ENCODE measurements at regions not wholly inside any gene's neighbourhood (a gene's known extent, or its start where the extent isn't known, plus 50 kb on each side); places are given as distances from the start of the nearest gene placed in this dataset.
A peak's percentile ranks its signal among the peaks of the same experiment; 100 is the strongest.

DNA sequence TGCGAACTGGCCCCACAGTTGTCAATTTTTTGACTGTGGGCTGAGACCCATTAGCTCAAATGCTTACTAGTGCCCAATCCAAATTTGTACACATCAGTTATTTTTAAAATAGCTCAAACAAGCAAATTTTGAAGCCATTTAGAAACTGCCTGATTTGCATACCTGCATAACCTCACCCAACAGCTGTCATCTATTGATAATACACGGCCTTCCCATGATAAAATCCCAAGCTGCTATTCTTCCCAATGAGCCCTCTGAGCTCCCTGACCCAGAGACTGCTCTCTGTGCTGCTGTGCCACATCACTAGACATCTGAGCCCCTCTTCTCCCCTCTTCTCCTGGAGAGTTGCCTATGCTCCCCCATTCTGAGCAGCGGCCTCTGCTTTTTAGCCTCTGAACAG lies 140.5 kb upstream of the EEF1E1 start:
- Histone ChIP-seq H2AFZ (peak overlapping the region; percentile 33; the same call in 1 of the 2 replicates), H3K9me2 (ENCODE audit: insufficient read depth) (no peaks in the 10 kb centered on the region), H3K79me2 (replicated peaks; ENCODE audit: insufficient read depth) (no peaks in the 10 kb centered on the region), H3K36me3 (ENCODE audit: insufficient read depth) (no peaks in the 10 kb centered on the region), H3K4me3 (no peak overlapping the region), H4K20me1 (replicated peaks; ENCODE audit: insufficient read depth) (no peaks in the 10 kb centered on the region), H3F3A (replicated peaks; ENCODE audit: low read depth) (no peaks in the 10 kb centered on the region), H3K4me2 (no peak overlapping the region), H3K27me3 (ENCODE audit: insufficient read depth) (no peaks in the 10 kb centered on the region), H3K4me1 (ENCODE audit: insufficient read depth) (peaks cover 7% of the 10 kb centered on the region), H3K27ac (ENCODE audit: low read depth) (no peak overlapping the region)
- ATAC-seq (no peak), DNase-seq (ENCODE audit: low spot score) (no peak)
- Mint-ChIP-seq H3K9me3 (no peaks in the 10 kb centered on the region), H3K36me3 (ENCODE audit: low read depth) (no peaks in the 10 kb centered on the region), H3K4me1 (peaks cover 16% of the 10 kb centered on the region), H3K27ac (no peak overlapping the region), H3K4me3 (no peak overlapping the region), H3K27me3 (ENCODE audit: insufficient read depth, low read depth, poor library complexity) (peaks cover 2% of the 10 kb centered on the region)
- TF ChIP-seq ETS1 (IDR thresholded peaks at IDR 0.05): no peak
- no peak for TF ChIP-seq EZH2phosphoT487 (IDR thresholded peaks at IDR 0.05; ENCODE audit: unreplicated experiment)
- TF ChIP-seq, protein P1, sequence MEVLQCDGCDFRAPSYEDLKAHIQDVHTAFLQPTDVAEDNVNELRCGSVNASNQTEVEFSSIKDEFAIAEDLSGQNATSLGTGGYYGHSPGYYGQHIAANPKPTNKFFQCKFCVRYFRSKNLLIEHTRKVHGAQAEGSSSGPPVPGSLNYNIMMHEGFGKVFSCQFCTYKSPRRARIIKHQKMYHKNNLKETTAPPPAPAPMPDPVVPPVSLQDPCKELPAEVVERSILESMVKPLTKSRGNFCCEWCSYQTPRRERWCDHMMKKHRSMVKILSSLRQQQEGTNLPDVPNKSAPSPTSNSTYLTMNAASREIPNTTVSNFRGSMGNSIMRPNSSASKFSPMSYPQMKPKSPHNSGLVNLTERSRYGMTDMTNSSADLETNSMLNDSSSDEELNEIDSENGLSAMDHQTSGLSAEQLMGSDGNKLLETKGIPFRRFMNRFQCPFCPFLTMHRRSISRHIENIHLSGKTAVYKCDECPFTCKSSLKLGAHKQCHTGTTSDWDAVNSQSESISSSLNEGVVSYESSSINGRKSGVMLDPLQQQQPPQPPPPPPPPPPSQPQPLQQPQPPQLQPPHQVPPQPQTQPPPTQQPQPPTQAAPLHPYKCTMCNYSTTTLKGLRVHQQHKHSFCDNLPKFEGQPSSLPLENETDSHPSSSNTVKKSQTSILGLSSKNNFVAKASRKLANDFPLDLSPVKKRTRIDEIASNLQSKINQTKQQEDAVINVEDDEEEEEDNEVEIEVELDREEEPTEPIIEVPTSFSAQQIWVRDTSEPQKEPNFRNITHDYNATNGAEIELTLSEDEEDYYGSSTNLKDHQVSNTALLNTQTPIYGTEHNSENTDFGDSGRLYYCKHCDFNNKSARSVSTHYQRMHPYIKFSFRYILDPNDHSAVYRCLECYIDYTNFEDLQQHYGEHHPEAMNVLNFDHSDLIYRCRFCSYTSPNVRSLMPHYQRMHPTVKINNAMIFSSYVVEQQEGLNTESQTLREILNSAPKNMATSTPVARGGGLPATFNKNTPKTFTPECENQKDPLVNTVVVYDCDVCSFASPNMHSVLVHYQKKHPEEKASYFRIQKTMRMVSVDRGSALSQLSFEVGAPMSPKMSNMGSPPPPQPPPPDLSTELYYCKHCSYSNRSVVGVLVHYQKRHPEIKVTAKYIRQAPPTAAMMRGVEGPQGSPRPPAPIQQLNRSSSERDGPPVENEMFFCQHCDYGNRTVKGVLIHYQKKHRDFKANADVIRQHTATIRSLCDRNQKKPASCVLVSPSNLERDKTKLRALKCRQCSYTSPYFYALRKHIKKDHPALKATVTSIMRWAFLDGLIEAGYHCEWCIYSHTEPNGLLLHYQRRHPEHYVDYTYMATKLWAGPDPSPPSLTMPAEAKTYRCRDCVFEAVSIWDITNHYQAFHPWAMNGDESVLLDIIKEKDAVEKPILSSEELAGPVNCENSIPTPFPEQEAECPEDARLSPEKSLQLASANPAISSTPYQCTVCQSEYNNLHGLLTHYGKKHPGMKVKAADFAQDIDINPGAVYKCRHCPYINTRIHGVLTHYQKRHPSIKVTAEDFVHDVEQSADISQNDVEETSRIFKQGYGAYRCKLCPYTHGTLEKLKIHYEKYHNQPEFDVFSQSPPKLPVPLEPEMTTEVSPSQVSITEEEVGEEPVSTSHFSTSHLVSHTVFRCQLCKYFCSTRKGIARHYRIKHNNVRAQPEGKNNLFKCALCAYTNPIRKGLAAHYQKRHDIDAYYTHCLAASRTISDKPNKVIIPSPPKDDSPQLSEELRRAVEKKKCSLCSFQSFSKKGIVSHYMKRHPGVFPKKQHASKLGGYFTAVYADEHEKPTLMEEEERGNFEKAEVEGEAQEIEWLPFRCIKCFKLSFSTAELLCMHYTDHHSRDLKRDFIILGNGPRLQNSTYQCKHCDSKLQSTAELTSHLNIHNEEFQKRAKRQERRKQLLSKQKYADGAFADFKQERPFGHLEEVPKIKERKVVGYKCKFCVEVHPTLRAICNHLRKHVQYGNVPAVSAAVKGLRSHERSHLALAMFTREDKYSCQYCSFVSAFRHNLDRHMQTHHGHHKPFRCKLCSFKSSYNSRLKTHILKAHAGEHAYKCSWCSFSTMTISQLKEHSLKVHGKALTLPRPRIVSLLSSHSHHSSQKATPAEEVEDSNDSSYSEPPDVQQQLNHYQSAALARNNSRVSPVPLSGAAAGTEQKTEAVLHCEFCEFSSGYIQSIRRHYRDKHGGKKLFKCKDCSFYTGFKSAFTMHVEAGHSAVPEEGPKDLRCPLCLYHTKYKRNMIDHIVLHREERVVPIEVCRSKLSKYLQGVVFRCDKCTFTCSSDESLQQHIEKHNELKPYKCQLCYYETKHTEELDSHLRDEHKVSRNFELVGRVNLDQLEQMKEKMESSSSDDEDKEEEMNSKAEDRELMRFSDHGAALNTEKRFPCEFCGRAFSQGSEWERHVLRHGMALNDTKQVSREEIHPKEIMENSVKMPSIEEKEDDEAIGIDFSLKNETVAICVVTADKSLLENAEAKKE (CRISPR knock-in tag; IDR thresholded peaks at IDR 0.05): no peak
- TF ChIP-seq EZH2 (IDR thresholded peaks at IDR 0.05; ENCODE audit: low read depth, unreplicated experiment): no peak

DNA sequence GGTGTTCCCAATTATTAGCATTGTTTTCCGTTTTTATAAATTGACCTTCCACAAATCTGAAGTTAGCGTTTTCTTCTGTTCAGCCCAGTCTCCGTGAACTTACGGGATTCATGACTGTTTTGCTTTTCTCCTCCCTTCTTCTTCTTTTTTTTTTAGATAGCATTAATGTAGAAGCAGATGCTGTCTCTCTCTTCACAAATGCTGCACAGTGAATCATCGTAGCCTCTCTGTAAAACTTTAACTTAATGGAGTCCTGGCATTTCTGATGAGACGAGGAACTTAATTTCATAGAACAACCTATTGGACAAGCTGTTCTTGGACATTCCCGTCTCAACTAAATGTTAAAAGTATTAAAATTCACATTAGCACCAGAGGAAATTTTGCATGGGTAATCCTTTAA lies 138.0 kb upstream of the EEF1E1 start:
- no peak overlapping the region for H2AFZ ChIP-seq

More for the DNA sequence above, 138.0 kb upstream of the EEF1E1 start:
- DNase-seq (ENCODE audit: low spot score) (no peak), ATAC-seq (no peak)
- H3K9me3 Mint-ChIP-seq: no peaks in the 10 kb centered on the region
- H3K4me3 ChIP-seq: no peak overlapping the region
- H3F3A ChIP-seq (replicated peaks; ENCODE audit: low read depth): no peaks in the 10 kb centered on the region
- no peak for TF ChIP-seq ZNF331 (CRISPR knock-in tag; IDR thresholded peaks at IDR 0.05; ENCODE audit: low read depth)
- peaks cover 2% of the 10 kb centered on the region for H3K27me3 Mint-ChIP-seq (ENCODE audit: insufficient read depth, low read depth, poor library complexity)
- no peak overlapping the region for H3K4me2 ChIP-seq
- H3K36me3 ChIP-seq (ENCODE audit: insufficient read depth): no peaks in the 10 kb centered on the region
- peaks cover 16% of the 10 kb centered on the region for H3K4me1 Mint-ChIP-seq
- no peak overlapping the region for H3K27ac Mint-ChIP-seq
- peaks cover 7% of the 10 kb centered on the region for H3K4me1 ChIP-seq (ENCODE audit: insufficient read depth)
- 0 out of 2 replicates have a peak, but pooled peaks cover 3% of the 10 kb centered on the region for H3K9me2 ChIP-seq (ENCODE audit: insufficient read depth)
- H3K4me3 Mint-ChIP-seq: no peak overlapping the region
- no peaks in the 10 kb centered on the region for H3K79me2 ChIP-seq (replicated peaks; ENCODE audit: insufficient read depth)
- no peaks in the 10 kb centered on the region for H4K20me1 ChIP-seq (replicated peaks; ENCODE audit: insufficient read depth)
- H3K27me3 ChIP-seq (ENCODE audit: insufficient read depth): no peaks in the 10 kb centered on the region
- no peak overlapping the region for H3K27ac ChIP-seq (ENCODE audit: low read depth)
- H3K36me3 Mint-ChIP-seq (ENCODE audit: low read depth): no peaks in the 10 kb centered on the region

All from GM23338 (cell line).